GM23338 (cell line): ENCODE measurements at regions not wholly inside any gene's neighbourhood (a gene's known extent, or its start where the extent isn't known, plus 50 kb on each side); places are given as distances from the start of the nearest gene placed in this dataset.

ENCODE experiments used
- ATAC-seq: fragments of 200-7000 bp; cut with Tn5 transposase; 3 replicates; pipeline ENCODE4 v1.9.1; 2020
- DNase-seq: peaks from one replicate; pipeline ENCODE4 v3.0.0-alpha.2; 2015; ENCODE audit warnings: low spot score
- H2AFZ ChIP-seq: fragments of 200-600 bp; sonication (generic); 2 replicates; pipeline ENCODE4 v1.8.0; 2016; ENCODE audit warnings: antibody characterized with exemption, mild to moderate bottlenecking, moderate library complexity
- H3F3A ChIP-seq: fragments of 200-600 bp; sonication (generic); replicated peaks from 2 replicates; pipeline ENCODE4 v1.8.0; 2017; ENCODE audit warnings: antibody characterized with exemption, mixed run types, low read depth
- H3K27ac ChIP-seq: fragments of 200-600 bp; sonication (generic); 2 replicates; pipeline ENCODE4 v1.6.1; 2016; ENCODE audit warnings: low read depth
- H3K27me3 ChIP-seq: fragments of 200-600 bp; sonication (generic); 2 replicates; pipeline ENCODE4 v1.8.0; 2016; ENCODE audit warnings: mild to moderate bottlenecking, mixed run types, moderate library complexity; ENCODE audit not compliant: insufficient read depth
- H3K36me3 ChIP-seq: fragments of 200-600 bp; sonication (generic); 2 replicates; pipeline ENCODE4 v1.8.0; 2016; ENCODE audit warnings: mild to moderate bottlenecking; ENCODE audit not compliant: insufficient read depth
- H3K4me1 ChIP-seq: fragments of 200-600 bp; sonication (generic); 2 replicates; pipeline ENCODE4 v1.8.0; 2016; ENCODE audit warnings: mild to moderate bottlenecking, moderate library complexity; ENCODE audit not compliant: insufficient read depth
- H3K4me2 ChIP-seq: fragments of 200-600 bp; sonication (generic); 2 replicates; pipeline ENCODE4 v1.7.1; 2017; ENCODE audit warnings: mixed run types
- H3K4me3 ChIP-seq: fragments of 200-600 bp; sonication (generic); 2 replicates; pipeline ENCODE4 v1.6.1; 2016; ENCODE audit warnings: mixed run types
- H3K79me2 ChIP-seq: fragments of 200-600 bp; sonication (generic); replicated peaks from 2 replicates; pipeline ENCODE4 v1.8.0; 2017; ENCODE audit warnings: mild to moderate bottlenecking; ENCODE audit not compliant: insufficient read depth
- H3K9me2 ChIP-seq: fragments of 200-600 bp; sonication (generic); 2 replicates; pipeline ENCODE4 v1.8.0; 2017; ENCODE audit not compliant: insufficient read depth
- H4K20me1 ChIP-seq: fragments of 200-600 bp; sonication (generic); replicated peaks from 2 replicates; pipeline ENCODE4 v1.8.0; 2017; ENCODE audit warnings: mild to moderate bottlenecking; ENCODE audit not compliant: insufficient read depth
- H3K27ac Mint-ChIP-seq: 2 replicates; pipeline ENCODE4 v1.8.0; 2020; ENCODE audit warnings: inconsistent platforms, mild to moderate bottlenecking, moderate library complexity, mixed read lengths
- H3K27me3 Mint-ChIP-seq: 3 replicates; pipeline ENCODE4 v1.8.0; 2022; ENCODE audit warnings: low read depth, mild to moderate bottlenecking, moderate library complexity, mixed read lengths, inconsistent platforms; ENCODE audit not compliant: insufficient read depth, poor library complexity
- H3K36me3 Mint-ChIP-seq: 3 replicates; pipeline ENCODE4 v1.8.0; 2021; ENCODE audit warnings: low read depth, mild to moderate bottlenecking, inconsistent platforms, moderate library complexity, mixed read lengths
- H3K4me1 Mint-ChIP-seq: 3 replicates; pipeline ENCODE4 v1.8.0; 2020; ENCODE audit warnings: mild to moderate bottlenecking, inconsistent platforms, mixed read lengths
- H3K4me3 Mint-ChIP-seq: 3 replicates; pipeline ENCODE4 v1.8.0; 2021; ENCODE audit warnings: moderate library complexity, mild to moderate bottlenecking, inconsistent platforms, mixed read lengths
- H3K9me3 Mint-ChIP-seq: 3 replicates; pipeline ENCODE4 v1.8.0; 2020; ENCODE audit warnings: moderate library complexity, mild to moderate bottlenecking, inconsistent platforms, mixed read lengths
- CREB1 ChIP-seq: fragments of 250-450 bp; sonication (Bioruptor Pico); IDR thresholded peaks from 2 replicates; pipeline ENCODE4 v1.5.0; 2020; ENCODE audit warnings: low read depth, mild to moderate bottlenecking, moderate library complexity
- EZH2 ChIP-seq: fragments of 200-600 bp; sonication (generic); IDR thresholded peaks from one replicate; pipeline ENCODE4 v1.8.0; 2017; ENCODE audit warnings: antibody characterized with exemption, mild to moderate bottlenecking, low read depth; ENCODE audit not compliant: unreplicated experiment
- EZH2phosphoT487 ChIP-seq: fragments of 200-600 bp; sonication (generic); IDR thresholded peaks from one replicate; pipeline ENCODE4 v1.8.1; 2018; ENCODE audit warnings: antibody characterized with exemption; ENCODE audit not compliant: unreplicated experiment
- JUNB ChIP-seq: IDR thresholded peaks from one replicate; pipeline ENCODE4 v1.6.1; 2016; ENCODE audit warnings: antibody characterized with exemption; ENCODE audit not compliant: unreplicated experiment
- NANOG ChIP-seq: IDR thresholded peaks from 2 replicates; pipeline ENCODE4 v1.6.1; 2016; ENCODE audit warnings: antibody characterized with exemption, borderline replicate concordance
- POLR2AphosphoS5 ChIP-seq: IDR thresholded peaks from 2 replicates; pipeline ENCODE4 v1.6.1; 2016; ENCODE audit warnings: antibody characterized with exemption, low read depth
- STAT1 ChIP-seq: IDR thresholded peaks from one replicate; pipeline ENCODE4 v1.6.1; 2016; ENCODE audit warnings: antibody characterized with exemption; ENCODE audit not compliant: unreplicated experiment
- ZNF114 ChIP-seq: fragments of 250-450 bp; sonication (Bioruptor Pico); IDR thresholded peaks from 2 replicates; pipeline ENCODE4 v1.5.0; 2020; ENCODE audit warnings: mild to moderate bottlenecking, moderate library complexity
- ZNF331 ChIP-seq: fragments of 250-450 bp; sonication (Bioruptor Pico); IDR thresholded peaks from 2 replicates; pipeline ENCODE4 v1.5.0; 2020; ENCODE audit warnings: low read depth, mild to moderate bottlenecking, moderate library complexity
- TF ChIP-seq, protein P1 (sequence below), 2 experiments: fragments of 200-600 bp in 1 of 2; sonication (generic) in 1 of 2; conservative IDR thresholded peaks; 2 replicates each; pipeline versions ENCODE4 v1.5.1 to v1.6.1; 2016 to 2017; ENCODE audit warnings: antibody characterized with exemption in 2 of 2, low read depth in 2 of 2, mild to moderate bottlenecking in 2 of 2, moderate library complexity in 1 of 2
- TF ChIP-seq, protein P2 (sequence below): fragments of 250-450 bp; sonication (Bioruptor Pico); IDR thresholded peaks from 2 replicates; pipeline ENCODE4 v1.5.0; 2020; ENCODE audit warnings: mild to moderate bottlenecking, moderate library complexity
- TF ChIP-seq, protein P3 (sequence below): IDR thresholded peaks from 2 replicates; pipeline ENCODE4 v1.6.1; 2016; ENCODE audit warnings: antibody characterized with exemption
- TF ChIP-seq, protein P4 (sequence below): IDR thresholded peaks from one replicate; pipeline ENCODE4 v1.6.1; 2018; ENCODE audit warnings: antibody characterized with exemption; ENCODE audit not compliant: unreplicated experiment

DNA sequence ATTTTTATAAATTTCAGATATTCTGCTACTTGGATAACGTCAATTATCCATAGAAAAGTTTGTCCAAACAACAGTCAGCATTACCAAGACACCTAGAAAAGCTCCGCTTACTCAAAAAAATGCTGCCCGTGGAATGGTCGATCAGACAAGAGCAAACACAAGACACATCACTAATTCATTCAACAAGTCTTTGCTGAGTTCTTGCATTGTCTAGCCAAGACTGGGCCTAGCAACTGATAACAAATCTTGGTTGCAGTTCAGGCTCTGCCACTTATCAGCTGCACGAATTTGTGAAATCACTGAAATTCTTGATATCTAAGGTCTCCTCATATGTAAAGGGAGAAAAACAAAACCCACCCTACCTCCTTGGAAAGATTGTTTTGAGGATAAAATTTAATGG, 168.3 kb downstream of the AKR1D1 start:
- Histone ChIP-seq H3K4me3 (no peak overlapping the region), H3K36me3 (no peaks in the 10 kb centered on the region), H3K79me2 (no peaks in the 10 kb centered on the region), H3K4me2 (0 out of 2 replicates have a peak overlapping the region, but pooled peaks have one; percentile 8), H3K27ac (peak overlapping the region; percentile 98), H2AFZ (no peak overlapping the region), H3K9me2 (no peaks in the 10 kb centered on the region; the same call in 1 of the 2 replicates), H3K27me3 (no peaks in the 10 kb centered on the region), H3K4me1 (peaks cover 48% of the 10 kb centered on the region), H4K20me1 (no peaks in the 10 kb centered on the region), H3F3A (peaks cover 8% of the 10 kb centered on the region; the same call in 1 of the 2 replicates)
- peaks cover 8% of the 10 kb centered on the region for H3K27me3 Mint-ChIP-seq
- DNase-seq (no peak), ATAC-seq (no peak)
- no peak for TF ChIP-seq STAT1
- TF ChIP-seq ZNF114, result no peak
- no peak for TF ChIP-seq ZNF331 (CRISPR knock-in tag)
- no peak for TF ChIP-seq NANOG
- no peak for TF ChIP-seq EZH2phosphoT487
- TF ChIP-seq, protein P1, sequence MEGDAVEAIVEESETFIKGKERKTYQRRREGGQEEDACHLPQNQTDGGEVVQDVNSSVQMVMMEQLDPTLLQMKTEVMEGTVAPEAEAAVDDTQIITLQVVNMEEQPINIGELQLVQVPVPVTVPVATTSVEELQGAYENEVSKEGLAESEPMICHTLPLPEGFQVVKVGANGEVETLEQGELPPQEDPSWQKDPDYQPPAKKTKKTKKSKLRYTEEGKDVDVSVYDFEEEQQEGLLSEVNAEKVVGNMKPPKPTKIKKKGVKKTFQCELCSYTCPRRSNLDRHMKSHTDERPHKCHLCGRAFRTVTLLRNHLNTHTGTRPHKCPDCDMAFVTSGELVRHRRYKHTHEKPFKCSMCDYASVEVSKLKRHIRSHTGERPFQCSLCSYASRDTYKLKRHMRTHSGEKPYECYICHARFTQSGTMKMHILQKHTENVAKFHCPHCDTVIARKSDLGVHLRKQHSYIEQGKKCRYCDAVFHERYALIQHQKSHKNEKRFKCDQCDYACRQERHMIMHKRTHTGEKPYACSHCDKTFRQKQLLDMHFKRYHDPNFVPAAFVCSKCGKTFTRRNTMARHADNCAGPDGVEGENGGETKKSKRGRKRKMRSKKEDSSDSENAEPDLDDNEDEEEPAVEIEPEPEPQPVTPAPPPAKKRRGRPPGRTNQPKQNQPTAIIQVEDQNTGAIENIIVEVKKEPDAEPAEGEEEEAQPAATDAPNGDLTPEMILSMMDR (conservative IDR thresholded peaks at IDR 0.05; ENCODE audit: low read depth in 2 of 2), result no peak
- TF ChIP-seq JUNB, result no peak
- TF ChIP-seq, protein P2, sequence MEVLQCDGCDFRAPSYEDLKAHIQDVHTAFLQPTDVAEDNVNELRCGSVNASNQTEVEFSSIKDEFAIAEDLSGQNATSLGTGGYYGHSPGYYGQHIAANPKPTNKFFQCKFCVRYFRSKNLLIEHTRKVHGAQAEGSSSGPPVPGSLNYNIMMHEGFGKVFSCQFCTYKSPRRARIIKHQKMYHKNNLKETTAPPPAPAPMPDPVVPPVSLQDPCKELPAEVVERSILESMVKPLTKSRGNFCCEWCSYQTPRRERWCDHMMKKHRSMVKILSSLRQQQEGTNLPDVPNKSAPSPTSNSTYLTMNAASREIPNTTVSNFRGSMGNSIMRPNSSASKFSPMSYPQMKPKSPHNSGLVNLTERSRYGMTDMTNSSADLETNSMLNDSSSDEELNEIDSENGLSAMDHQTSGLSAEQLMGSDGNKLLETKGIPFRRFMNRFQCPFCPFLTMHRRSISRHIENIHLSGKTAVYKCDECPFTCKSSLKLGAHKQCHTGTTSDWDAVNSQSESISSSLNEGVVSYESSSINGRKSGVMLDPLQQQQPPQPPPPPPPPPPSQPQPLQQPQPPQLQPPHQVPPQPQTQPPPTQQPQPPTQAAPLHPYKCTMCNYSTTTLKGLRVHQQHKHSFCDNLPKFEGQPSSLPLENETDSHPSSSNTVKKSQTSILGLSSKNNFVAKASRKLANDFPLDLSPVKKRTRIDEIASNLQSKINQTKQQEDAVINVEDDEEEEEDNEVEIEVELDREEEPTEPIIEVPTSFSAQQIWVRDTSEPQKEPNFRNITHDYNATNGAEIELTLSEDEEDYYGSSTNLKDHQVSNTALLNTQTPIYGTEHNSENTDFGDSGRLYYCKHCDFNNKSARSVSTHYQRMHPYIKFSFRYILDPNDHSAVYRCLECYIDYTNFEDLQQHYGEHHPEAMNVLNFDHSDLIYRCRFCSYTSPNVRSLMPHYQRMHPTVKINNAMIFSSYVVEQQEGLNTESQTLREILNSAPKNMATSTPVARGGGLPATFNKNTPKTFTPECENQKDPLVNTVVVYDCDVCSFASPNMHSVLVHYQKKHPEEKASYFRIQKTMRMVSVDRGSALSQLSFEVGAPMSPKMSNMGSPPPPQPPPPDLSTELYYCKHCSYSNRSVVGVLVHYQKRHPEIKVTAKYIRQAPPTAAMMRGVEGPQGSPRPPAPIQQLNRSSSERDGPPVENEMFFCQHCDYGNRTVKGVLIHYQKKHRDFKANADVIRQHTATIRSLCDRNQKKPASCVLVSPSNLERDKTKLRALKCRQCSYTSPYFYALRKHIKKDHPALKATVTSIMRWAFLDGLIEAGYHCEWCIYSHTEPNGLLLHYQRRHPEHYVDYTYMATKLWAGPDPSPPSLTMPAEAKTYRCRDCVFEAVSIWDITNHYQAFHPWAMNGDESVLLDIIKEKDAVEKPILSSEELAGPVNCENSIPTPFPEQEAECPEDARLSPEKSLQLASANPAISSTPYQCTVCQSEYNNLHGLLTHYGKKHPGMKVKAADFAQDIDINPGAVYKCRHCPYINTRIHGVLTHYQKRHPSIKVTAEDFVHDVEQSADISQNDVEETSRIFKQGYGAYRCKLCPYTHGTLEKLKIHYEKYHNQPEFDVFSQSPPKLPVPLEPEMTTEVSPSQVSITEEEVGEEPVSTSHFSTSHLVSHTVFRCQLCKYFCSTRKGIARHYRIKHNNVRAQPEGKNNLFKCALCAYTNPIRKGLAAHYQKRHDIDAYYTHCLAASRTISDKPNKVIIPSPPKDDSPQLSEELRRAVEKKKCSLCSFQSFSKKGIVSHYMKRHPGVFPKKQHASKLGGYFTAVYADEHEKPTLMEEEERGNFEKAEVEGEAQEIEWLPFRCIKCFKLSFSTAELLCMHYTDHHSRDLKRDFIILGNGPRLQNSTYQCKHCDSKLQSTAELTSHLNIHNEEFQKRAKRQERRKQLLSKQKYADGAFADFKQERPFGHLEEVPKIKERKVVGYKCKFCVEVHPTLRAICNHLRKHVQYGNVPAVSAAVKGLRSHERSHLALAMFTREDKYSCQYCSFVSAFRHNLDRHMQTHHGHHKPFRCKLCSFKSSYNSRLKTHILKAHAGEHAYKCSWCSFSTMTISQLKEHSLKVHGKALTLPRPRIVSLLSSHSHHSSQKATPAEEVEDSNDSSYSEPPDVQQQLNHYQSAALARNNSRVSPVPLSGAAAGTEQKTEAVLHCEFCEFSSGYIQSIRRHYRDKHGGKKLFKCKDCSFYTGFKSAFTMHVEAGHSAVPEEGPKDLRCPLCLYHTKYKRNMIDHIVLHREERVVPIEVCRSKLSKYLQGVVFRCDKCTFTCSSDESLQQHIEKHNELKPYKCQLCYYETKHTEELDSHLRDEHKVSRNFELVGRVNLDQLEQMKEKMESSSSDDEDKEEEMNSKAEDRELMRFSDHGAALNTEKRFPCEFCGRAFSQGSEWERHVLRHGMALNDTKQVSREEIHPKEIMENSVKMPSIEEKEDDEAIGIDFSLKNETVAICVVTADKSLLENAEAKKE (CRISPR knock-in tag), result no peak
- no peak for TF ChIP-seq CREB1 (CRISPR knock-in tag)
- no peak for TF ChIP-seq POLR2AphosphoS5
- TF ChIP-seq, protein P3, sequence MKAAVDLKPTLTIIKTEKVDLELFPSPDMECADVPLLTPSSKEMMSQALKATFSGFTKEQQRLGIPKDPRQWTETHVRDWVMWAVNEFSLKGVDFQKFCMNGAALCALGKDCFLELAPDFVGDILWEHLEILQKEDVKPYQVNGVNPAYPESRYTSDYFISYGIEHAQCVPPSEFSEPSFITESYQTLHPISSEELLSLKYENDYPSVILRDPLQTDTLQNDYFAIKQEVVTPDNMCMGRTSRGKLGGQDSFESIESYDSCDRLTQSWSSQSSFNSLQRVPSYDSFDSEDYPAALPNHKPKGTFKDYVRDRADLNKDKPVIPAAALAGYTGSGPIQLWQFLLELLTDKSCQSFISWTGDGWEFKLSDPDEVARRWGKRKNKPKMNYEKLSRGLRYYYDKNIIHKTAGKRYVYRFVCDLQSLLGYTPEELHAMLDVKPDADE, result no peak
- TF ChIP-seq, protein P4, sequence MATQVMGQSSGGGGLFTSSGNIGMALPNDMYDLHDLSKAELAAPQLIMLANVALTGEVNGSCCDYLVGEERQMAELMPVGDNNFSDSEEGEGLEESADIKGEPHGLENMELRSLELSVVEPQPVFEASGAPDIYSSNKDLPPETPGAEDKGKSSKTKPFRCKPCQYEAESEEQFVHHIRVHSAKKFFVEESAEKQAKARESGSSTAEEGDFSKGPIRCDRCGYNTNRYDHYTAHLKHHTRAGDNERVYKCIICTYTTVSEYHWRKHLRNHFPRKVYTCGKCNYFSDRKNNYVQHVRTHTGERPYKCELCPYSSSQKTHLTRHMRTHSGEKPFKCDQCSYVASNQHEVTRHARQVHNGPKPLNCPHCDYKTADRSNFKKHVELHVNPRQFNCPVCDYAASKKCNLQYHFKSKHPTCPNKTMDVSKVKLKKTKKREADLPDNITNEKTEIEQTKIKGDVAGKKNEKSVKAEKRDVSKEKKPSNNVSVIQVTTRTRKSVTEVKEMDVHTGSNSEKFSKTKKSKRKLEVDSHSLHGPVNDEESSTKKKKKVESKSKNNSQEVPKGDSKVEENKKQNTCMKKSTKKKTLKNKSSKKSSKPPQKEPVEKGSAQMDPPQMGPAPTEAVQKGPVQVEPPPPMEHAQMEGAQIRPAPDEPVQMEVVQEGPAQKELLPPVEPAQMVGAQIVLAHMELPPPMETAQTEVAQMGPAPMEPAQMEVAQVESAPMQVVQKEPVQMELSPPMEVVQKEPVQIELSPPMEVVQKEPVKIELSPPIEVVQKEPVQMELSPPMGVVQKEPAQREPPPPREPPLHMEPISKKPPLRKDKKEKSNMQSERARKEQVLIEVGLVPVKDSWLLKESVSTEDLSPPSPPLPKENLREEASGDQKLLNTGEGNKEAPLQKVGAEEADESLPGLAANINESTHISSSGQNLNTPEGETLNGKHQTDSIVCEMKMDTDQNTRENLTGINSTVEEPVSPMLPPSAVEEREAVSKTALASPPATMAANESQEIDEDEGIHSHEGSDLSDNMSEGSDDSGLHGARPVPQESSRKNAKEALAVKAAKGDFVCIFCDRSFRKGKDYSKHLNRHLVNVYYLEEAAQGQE, result no peak
- no peak for TF ChIP-seq EZH2
- H3K27ac Mint-ChIP-seq, result peak overlapping the region; percentile 98
- H3K4me3 Mint-ChIP-seq, result no peak overlapping the region
- H3K36me3 Mint-ChIP-seq, result peaks cover 10% of the 10 kb centered on the region; the same call in 2 of the 3 replicates
- H3K4me1 Mint-ChIP-seq, result peaks cover 45% of the 10 kb centered on the region
- peaks cover 9% of the 10 kb centered on the region; the same call in 1 of the 3 replicates for H3K9me3 Mint-ChIP-seq
